GM18867 (cell line): ENCODE measurements at regions not wholly inside any gene's neighbourhood (a gene's known extent, or its start where the extent isn't known, plus 50 kb on each side); places are given as distances from the start of the nearest gene placed in this dataset.

Source experiments
- ATAC-seq: cut with Tn5 transposase; IDR thresholded peaks from one replicate; pipeline ENCODE4 v1.9.1; 2021; ENCODE audit warnings: mild to moderate bottlenecking, moderate library complexity; ENCODE audit not compliant: unreplicated experiment

DNA sequence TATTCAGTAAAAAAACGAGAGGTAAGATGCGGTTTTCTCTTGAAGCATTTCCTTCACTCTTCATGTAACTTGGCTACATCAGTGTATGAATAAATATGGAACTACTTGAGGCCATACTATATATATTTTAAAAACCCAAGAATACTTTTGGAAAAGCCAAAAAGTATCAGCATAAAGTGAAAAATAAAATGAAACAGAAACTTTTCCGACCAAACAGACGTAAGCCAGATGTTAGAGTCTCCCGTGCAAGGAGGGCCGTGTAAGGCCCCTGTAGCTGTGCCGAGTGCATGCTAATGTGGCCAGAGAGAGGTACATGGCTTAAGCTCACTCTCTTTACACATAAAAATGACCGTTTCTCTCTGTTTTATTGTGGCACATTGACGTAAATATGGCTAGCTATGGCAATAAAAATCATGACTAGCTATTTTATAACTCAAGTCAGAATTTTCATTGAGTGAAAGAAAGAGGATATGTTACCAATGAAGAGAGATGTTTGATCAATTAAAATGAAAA, 140.1 kb upstream of the GMDS start:
- no peak for ATAC-seq

- ATAC-seq = no peak
These were observed 139.1 kb upstream of the GMDS start for GRCh38 chr6:2384528-2384927.

GRCh38 chr6:2381872-2382661, 136.7 kb upstream of the GMDS start:
- ATAC-seq = no peak

DNA sequence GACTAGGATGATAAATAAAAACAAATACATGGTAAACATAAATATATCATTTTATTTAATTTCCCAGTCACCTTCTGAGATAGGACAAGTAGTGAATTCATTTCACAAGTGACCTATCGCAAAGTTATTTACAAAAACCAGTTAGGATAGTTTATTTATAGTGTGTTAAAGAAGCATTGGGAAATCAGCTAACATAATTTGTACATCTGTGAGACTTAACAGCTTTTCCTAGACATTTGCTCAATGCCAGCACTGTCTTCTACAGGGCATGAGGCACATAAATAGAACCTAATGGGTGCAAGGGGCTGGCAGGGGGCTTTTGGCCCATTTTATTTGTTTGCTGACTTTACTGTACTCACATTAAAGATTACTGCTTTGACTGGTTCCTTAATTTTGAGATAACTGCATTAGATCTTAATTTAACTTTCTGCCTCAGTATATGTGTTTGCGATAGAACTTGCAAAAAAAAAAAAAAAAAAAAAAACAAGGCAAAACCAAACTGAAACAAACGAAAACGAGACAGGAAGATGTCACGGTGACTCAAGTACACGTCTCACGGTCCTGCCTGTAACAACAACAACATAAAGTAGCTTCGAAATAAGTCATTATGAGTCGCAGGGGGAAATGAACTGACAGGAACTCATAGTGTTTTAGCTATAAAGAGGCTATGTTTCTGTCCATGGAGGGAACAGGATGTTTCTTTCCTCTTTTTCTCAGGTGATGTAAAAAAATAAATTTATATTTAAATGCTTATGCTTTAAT, 133.7 kb upstream of the GMDS start:
- no peak for ATAC-seq

GRCh38 chr6:2378046-2378657, 132.7 kb upstream of the GMDS start:
- no peak for ATAC-seq

DNA sequence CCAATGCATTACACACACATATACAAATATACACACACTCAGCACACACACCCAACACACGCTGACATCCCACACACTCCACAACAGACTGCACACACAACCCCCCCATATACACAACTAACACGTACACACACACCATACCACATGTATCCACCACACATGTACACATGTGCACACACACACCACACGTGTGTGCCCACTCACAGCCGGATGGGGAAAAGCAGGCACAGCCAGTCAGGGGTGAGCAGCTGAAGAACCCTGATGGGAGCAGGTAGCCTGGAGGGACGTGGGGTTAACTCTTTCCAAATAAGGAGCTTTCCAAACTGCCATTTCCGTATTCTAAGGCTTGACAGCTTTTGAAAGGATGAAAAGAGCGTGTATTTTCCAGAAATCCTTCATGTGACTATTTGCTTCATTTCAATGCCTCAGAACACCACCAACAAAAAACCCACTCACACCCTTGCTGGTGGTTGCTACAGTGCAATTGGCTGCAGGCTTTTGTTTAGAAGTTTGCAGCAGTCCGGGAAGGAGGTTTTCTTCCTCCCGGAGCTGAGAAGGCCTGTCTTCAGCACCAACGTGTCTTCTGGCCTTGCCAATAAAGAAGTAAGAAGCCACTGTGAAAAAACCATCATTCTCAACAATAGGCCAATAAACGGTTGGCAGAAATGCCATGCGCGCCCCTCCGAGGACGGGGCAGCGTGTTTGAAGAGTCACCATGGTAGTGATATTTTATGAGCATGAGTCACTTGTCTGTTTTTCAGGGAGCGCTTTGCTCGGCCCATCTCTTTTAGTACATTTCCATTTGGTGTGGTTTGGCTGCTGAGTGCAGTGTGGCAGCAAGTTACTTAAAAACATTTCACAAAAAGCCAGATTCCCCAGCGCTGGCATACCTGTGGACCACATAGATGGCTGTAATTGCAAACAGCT, 131.3 kb upstream of the GMDS start:
- ATAC-seq = no peak

GRCh38 chr6:2375443-2375842, 130.0 kb upstream of the GMDS start:
- no peak for ATAC-seq

DNA sequence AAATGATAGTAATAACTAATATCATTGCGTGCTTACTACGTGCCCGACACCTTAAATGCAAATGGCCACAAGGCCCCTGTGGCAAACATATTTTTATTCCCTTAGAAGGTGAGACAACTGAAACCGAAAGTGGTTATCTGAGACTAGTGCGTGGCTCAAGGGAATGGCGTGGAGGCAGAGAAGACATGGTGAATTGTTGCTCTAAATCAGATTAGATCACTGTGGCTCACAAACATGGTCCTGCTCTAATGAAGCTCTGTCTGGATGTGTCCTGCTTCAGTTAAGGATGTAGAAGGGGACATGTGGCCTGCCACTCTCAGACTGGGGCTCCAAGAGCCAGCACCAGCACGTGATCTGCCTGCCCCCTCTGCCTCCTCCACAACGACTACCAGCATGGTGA, 124.2 kb upstream of the GMDS start:
- no peak for ATAC-seq

GRCh38 chr6:2363211-2363610, 117.8 kb upstream of the GMDS start:
- no peak for ATAC-seq

GRCh38 chr6:2361195-2361594, 115.8 kb upstream of the GMDS start:
- no peak for ATAC-seq

DNA sequence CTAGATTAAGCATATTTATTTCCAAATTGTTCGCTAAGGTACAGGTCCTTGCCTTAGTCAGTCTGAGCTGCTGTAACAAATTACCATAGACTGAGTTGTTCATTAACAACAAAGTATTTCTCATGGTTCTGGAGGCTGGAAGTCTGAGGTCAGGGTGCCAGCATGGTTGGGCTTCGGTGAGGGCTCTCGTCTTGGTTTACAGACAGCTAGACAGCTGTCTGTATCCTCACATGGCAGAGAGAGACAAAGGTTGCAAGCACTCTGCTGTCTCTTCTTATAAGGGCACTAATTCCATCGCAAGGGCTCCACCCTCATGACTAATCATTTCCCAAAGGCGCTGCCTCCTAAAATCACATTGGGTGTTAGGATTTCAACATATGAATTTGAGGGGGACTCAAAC, 115.3 kb upstream of the GMDS start:
- ATAC-seq = no peak

GRCh38 chr6:2360126-2360525, 114.7 kb upstream of the GMDS start:
- no peak for ATAC-seq

DNA sequence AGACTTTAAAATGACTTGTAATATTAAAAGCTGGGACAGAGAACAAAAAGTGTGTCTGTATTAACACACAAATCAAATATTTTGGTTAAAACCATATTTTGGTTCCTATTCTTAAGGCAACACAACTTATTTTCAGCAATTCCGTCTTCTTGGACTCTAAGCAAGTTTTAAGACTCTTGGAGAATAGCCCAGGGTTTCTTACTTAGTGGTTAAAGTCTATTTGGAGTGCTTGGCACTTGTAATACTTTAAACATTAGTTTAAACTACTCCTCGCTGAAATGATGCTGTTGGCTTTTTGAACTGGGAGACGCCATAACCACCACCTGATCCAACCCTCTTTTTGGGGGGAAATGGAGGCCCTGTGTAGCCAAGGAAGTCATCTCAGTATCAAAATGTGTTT, 109.7 kb upstream of the GMDS start:
- ATAC-seq = no peak

GRCh38 chr6:2354138-2354491, 108.7 kb upstream of the GMDS start:
- no peak for ATAC-seq

- ATAC-seq = no peak
These were observed 108.2 kb upstream of the GMDS start for GRCh38 chr6:2353412-2354137.

- ATAC-seq = no peak
These were observed 106.5 kb upstream of the GMDS start for GRCh38 chr6:2351807-2352431.

DNA sequence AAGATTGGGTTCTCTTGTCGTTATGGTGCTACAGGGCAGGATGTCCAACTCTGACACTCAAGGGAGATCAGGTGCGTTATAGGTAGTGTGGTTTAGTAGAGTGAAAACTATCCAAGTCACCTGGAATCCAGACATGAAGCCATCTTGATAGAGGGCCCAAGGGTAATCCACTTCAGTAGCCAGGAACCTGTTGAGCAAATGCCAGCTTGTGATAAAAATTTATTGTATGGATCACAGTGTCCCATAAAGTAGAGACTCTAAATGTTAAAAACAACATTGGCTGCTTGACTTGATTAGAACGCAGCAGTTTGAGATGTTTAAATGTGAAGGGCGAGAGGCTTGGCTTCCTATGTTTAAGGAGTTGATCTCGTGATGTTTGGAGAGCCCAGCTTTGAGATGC, 105.7 kb upstream of the GMDS start:
- ATAC-seq = no peak

DNA sequence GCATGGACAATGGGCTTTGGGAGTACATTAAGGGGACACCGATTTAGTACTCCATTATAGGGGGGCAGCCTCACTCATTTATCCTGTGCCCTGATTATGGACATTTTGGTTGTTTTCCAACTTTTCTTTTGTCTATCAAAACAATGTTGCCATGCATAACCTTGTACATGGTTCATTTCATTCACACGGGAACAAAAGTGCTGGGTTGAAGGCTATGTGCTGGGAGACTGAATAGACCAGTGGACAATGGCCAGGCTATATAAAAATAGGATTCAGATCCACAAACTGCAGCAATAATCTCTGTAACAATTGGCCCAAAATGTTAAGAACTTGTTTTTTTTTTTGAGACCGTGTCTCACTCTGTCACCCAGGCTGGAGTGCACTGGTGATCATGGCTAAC, 100.7 kb upstream of the GMDS start:
- ATAC-seq = no peak

- no peak for ATAC-seq
These were observed 99.0 kb upstream of the GMDS start for GRCh38 chr6:2344319-2344905.
